Transverse colon (tissue), 4 donors: ENCODE measurements at regions not wholly inside any gene's neighbourhood (a gene's known extent, or its start where the extent isn't known, plus 50 kb on each side); places are given as distances from the start of the nearest gene placed in this dataset.

Source experiments
- DNase-seq: peaks from one replicate; pipeline ENCODE4 v3.0.0-alpha.2; 2019
- H3K27ac ChIP-seq, 4 donors: fragments of 200-600 bp; sonication (generic); 2 replicates each; pipeline ENCODE4 v1.5.1; 2016 to 2018; ENCODE audit warnings: inconsistent platforms in 4 of 4
- H3K27me3 ChIP-seq: fragments of 200-600 bp; sonication (generic); 2 replicates; pipeline ENCODE4 v1.5.1; 2017; ENCODE audit warnings: inconsistent platforms
- H3K36me3 ChIP-seq, 4 donors: fragments of 200-600 bp; sonication (generic); 2 replicates each; pipeline ENCODE4 v1.5.1; 2017 to 2019; ENCODE audit warnings: inconsistent platforms in 4 of 4
- H3K4me1 ChIP-seq, 4 donors: fragments of 200-600 bp; sonication (generic); 2 replicates each; pipeline ENCODE4 v1.5.1; 2017 to 2020; ENCODE audit warnings: inconsistent platforms in 4 of 4
- H3K4me3 ChIP-seq, 4 donors: fragments of 200-600 bp; sonication (generic); 1 replicate in 1 of 4; 2 replicates in 3 of 4; pipeline versions ENCODE4 v1.5.1 to v1.6.1; 2017 to 2019; ENCODE audit warnings: inconsistent platforms in 4 of 4
- H3K9me3 ChIP-seq, 2 donors: fragments of 200-600 bp; sonication (generic); 2 replicates each; pipeline ENCODE4 v1.5.1; 2017 to 2019; ENCODE audit warnings: inconsistent platforms in 2 of 2
- CTCF ChIP-seq, 5 experiments: fragments of 200-600 bp in 3 of 5; fragments of 450-650 bp in 2 of 5; sonication (generic) in 3 of 5; IDR thresholded peaks; 1 replicate in 2 of 5; 2 replicates in 3 of 5; pipeline ENCODE4 v1.5.1; 2016 to 2017; ENCODE audit warnings: antibody characterized with exemption in 5 of 5, inconsistent platforms in 3 of 5, mild to moderate bottlenecking in 2 of 5, moderate library complexity in 1 of 5
- EP300 ChIP-seq: sonication (generic); formaldehyde crosslinking; IDR thresholded peaks from one replicate; pipeline ENCODE4 v1.6.1; 2017; ENCODE audit warnings: antibody characterized with exemption, low read depth
- POLR2A ChIP-seq: fragments of 450-650 bp; IDR thresholded peaks from one replicate; pipeline ENCODE4 v1.6.1; 2016; ENCODE audit warnings: antibody characterized with exemption, mild to moderate bottlenecking, moderate library complexity
- POLR2AphosphoS5 ChIP-seq, 3 donors: sonication (generic); formaldehyde crosslinking; IDR thresholded peaks; one replicate each; pipeline ENCODE4 v1.6.1; 2016; ENCODE audit warnings: antibody characterized with exemption in 3 of 3
- whole genome bisulfite sequencing, 2 donors: methylation state at CpG; one replicate each; pipeline ENCODE4 v1.1.5; 2018; ENCODE audit warnings: low coverage in 1 of 2; 5-methylcytosine and 5-hydroxymethylcytosine counted together
- in situ Hi-C, 4 donors: fragments of 200-750 bp; cut with MboI; loops; one replicate each; pipeline versions ENCODE4 v1.15.0 to v1.15.1; 2017; ENCODE audit warnings: low sequenced_read_pairs in 3 of 4, low pct_ligation_motif_present in 1 of 4, low pct_unique_long_range_greater_than_20kb in 1 of 4
- intact Hi-C: fragments of 100-400 bp; cut with DNase I; formaldehyde crosslinking; loops from one replicate; pipeline ENCODE4 v1.15.1; 2023; ENCODE audit warnings: low total_unique reads

- no peak for TF ChIP-seq CTCF (IDR thresholded peaks at IDR 0.05)
- no peak for TF ChIP-seq POLR2AphosphoS5 (IDR thresholded peaks at IDR 0.05)
- no peak for TF ChIP-seq POLR2A
- TF ChIP-seq EP300 = no peak
- in situ Hi-C loops (no loop called here), intact Hi-C loops (no loop called here)
- peaks cover 69% of the 10 kb centered on the region for H3K27me3 ChIP-seq
- WGBS, 2 donors = 4 to 13% methylated on average over 7 to 16 of the region's 16 CpGs
- no peak overlapping the region for H3K4me3 ChIP-seq
- no peaks in the 10 kb centered on the region for H3K4me1 ChIP-seq
- DNase-seq = no peak
- H3K27ac ChIP-seq = no peak overlapping the region
- H3K36me3 ChIP-seq = no peaks in the 10 kb centered on the region
- no peaks in the 10 kb centered on the region for H3K9me3 ChIP-seq
These were observed 138.2 kb upstream of the LHX5 start for GRCh38 chr12:113609692-113610469.

GRCh38 chr12:113604666-113605065 is 133.0 kb upstream of the LHX5 start:
- intact Hi-C loops (no loop called here), in situ Hi-C loops (no loop called here)
- H3K4me1 ChIP-seq = no peaks in the 10 kb centered on the region
- TF ChIP-seq POLR2A (no peak), CTCF (IDR thresholded peaks at IDR 0.05) (no peak), POLR2AphosphoS5 (IDR thresholded peaks at IDR 0.05) (no peak), EP300 (no peak)
- no peak for DNase-seq
- no peaks in the 10 kb centered on the region for H3K9me3 ChIP-seq
- no peaks in the 10 kb centered on the region for H3K36me3 ChIP-seq
- peaks cover 25% of the 10 kb centered on the region for H3K27me3 ChIP-seq
- no peak overlapping the region for H3K27ac ChIP-seq
- H3K4me3 ChIP-seq = no peak overlapping the region

- Histone ChIP-seq H3K27ac (no peak overlapping the region), H3K27me3 (peaks cover 8% of the 10 kb centered on the region), H3K36me3 (no peaks in the 10 kb centered on the region), H3K4me3 (no peak overlapping the region), H3K4me1 (no peaks in the 10 kb centered on the region), H3K9me3 (no peaks in the 10 kb centered on the region)
- TF ChIP-seq EP300 = no peak
- no peak for TF ChIP-seq POLR2A
- no peak for TF ChIP-seq CTCF (IDR thresholded peaks at IDR 0.05)
- no peak for TF ChIP-seq POLR2AphosphoS5 (IDR thresholded peaks at IDR 0.05)
- in situ Hi-C loops = no loop called here
- intact Hi-C loops = no loop called here
- WGBS, 2 donors = 52 to 82% methylated on average over 1 to 3 of the region's 3 CpGs
- no peak for DNase-seq
These were observed 130.1 kb upstream of the LHX5 start for GRCh38 chr12:113601656-113602263.

- Histone ChIP-seq H3K4me3 (no peak overlapping the region), H3K36me3 (no peaks in the 10 kb centered on the region), H3K27ac (no peak overlapping the region), H3K9me3 (no peaks in the 10 kb centered on the region), H3K4me1 (no peaks in the 10 kb centered on the region), H3K27me3 (peaks cover 3% of the 10 kb centered on the region)
- TF ChIP-seq POLR2A (no peak), CTCF (IDR thresholded peaks at IDR 0.05) (no peak), EP300 (no peak), POLR2AphosphoS5 (IDR thresholded peaks at IDR 0.05) (no peak)
- in situ Hi-C loops (no loop called here), intact Hi-C loops (no loop called here)
- DNase-seq = no peak
- 64 to 65% methylated on average over 3 to 11 of the region's 11 CpGs for WGBS, 2 donors
These were observed 127.2 kb upstream of the LHX5 start for GRCh38 chr12:113598815-113599406.
